Cardiac muscle cell (in vitro differentiated cells and primary cell): ENCODE measurements at regions not wholly inside any gene's neighbourhood (a gene's known extent, or its start where the extent isn't known, plus 50 kb on each side); places are given as distances from the start of the nearest gene placed in this dataset.
"Not testable (repeated sequence)": the region's sequence is repeated elsewhere in the genome, so short reads cannot be mapped to it uniquely, and the experiment has no call there.

Source experiments
- DNase-seq, 2 donors: peaks; one replicate each; pipeline versions ENCODE4 v3.0.0 to v3.0.0-alpha.2; 2010 to 2017; ENCODE audit warnings: low read depth in 1 of 2, low spot score in 1 of 2
- H3K27ac ChIP-seq: fragments of 200-600 bp; sonication (generic); 2 replicates; pipeline ENCODE4 v1.5.1; 2016
- H3K27me3 ChIP-seq: fragments of 200-600 bp; sonication (generic); 2 replicates; pipeline ENCODE4 v1.6.0; 2016; ENCODE audit warnings: control low read depth
- H3K36me3 ChIP-seq: fragments of 200-600 bp; sonication (generic); 2 replicates; pipeline ENCODE4 v1.5.1; 2016; ENCODE audit warnings: control low read depth
- H3K4me1 ChIP-seq: fragments of 200-600 bp; sonication (generic); 2 replicates; pipeline ENCODE4 v1.8.1; 2017; ENCODE audit warnings: low read depth, mild to moderate bottlenecking, mixed run types
- H3K4me3 ChIP-seq: fragments of 200-600 bp; sonication (generic); 2 replicates; pipeline ENCODE4 v1.5.1; 2016; ENCODE audit warnings: mild to moderate bottlenecking
- H3K9me3 ChIP-seq: fragments of 200-600 bp; sonication (generic); 2 replicates; pipeline ENCODE4 v1.5.1; 2017; ENCODE audit warnings: low read depth, mild to moderate bottlenecking, control low read depth
- CTCF ChIP-seq: IDR thresholded peaks from 2 replicates; pipeline ENCODE4 v1.5.1; 2012; ENCODE audit warnings: low read depth, mild to moderate bottlenecking, low read length

GRCh38 chr6:15744818-15745402, 82.1 kb upstream of the DTNBP1 start:
- H3K27ac ChIP-seq = no peak overlapping the region
- H3K36me3 ChIP-seq = no peaks in the 10 kb centered on the region
- H3K9me3 ChIP-seq = no peaks in the 10 kb centered on the region
- TF ChIP-seq CTCF = no peak
- no peaks in the 10 kb centered on the region for H3K4me1 ChIP-seq
- H3K4me3 ChIP-seq = no peak overlapping the region
- no peaks in the 10 kb centered on the region for H3K27me3 ChIP-seq
- no peak for DNase-seq

- not testable (repeated sequence) for DNase-seq, H3K4me1 ChIP-seq, H3K27ac ChIP-seq, H3K4me3 ChIP-seq, H3K36me3 ChIP-seq, H3K9me3 ChIP-seq, H3K27me3 ChIP-seq
Measured at GRCh38 chr6:15742013-15742412, 79.2 kb upstream of the DTNBP1 start.

- no peak for DNase-seq
- no peaks in the 10 kb centered on the region for H3K9me3 ChIP-seq
- H3K27me3 ChIP-seq = no peaks in the 10 kb centered on the region
- H3K4me1 ChIP-seq = peaks cover 3% of the 10 kb centered on the region
- no peak for TF ChIP-seq CTCF
- H3K27ac ChIP-seq = no peak overlapping the region
- H3K36me3 ChIP-seq = no peaks in the 10 kb centered on the region
- no peak overlapping the region for H3K4me3 ChIP-seq
Measured at GRCh38 chr6:15741405-15741804, 78.6 kb upstream of the DTNBP1 start.

- H3K4me3 ChIP-seq = no peak overlapping the region
- peaks cover 16% of the 10 kb centered on the region for H3K4me1 ChIP-seq
- no peak overlapping the region for H3K27ac ChIP-seq
- H3K9me3 ChIP-seq = no peaks in the 10 kb centered on the region
- H3K27me3 ChIP-seq = no peaks in the 10 kb centered on the region
- H3K36me3 ChIP-seq = no peaks in the 10 kb centered on the region
- DNase-seq = no peak
- TF ChIP-seq CTCF = no peak
Measured at GRCh38 chr6:15739867-15740266, 77.0 kb upstream of the DTNBP1 start.

GRCh38 chr6:15739353-15739752, 76.5 kb upstream of the DTNBP1 start:
- Histone ChIP-seq H3K27ac (no peak overlapping the region), H3K36me3 (no peaks in the 10 kb centered on the region), H3K4me3 (no peak overlapping the region), H3K9me3 (no peaks in the 10 kb centered on the region), H3K4me1 (peaks cover 19% of the 10 kb centered on the region), H3K27me3 (no peaks in the 10 kb centered on the region)
- TF ChIP-seq CTCF = no peak
- no peak for DNase-seq

GRCh38 chr6:15738195-15738594, 75.4 kb upstream of the DTNBP1 start:
- H3K4me3 ChIP-seq, DNase-seq, H3K36me3 ChIP-seq, H3K27me3 ChIP-seq, H3K27ac ChIP-seq, H3K9me3 ChIP-seq: not testable (repeated sequence)
- peaks cover 30% of the 10 kb centered on the region for H3K4me1 ChIP-seq

- Histone ChIP-seq H3K36me3 (no peaks in the 10 kb centered on the region), H3K4me3 (no peak overlapping the region), H3K27ac (peak overlapping the region; percentile 67), H3K4me1 (peaks cover 30% of the 10 kb centered on the region), H3K9me3 (no peaks in the 10 kb centered on the region), H3K27me3 (no peaks in the 10 kb centered on the region)
- DNase-seq = no peak
- no peak for TF ChIP-seq CTCF
Measured at GRCh38 chr6:15736297-15736696, 73.5 kb upstream of the DTNBP1 start.
